GM12873 (cell line): ENCODE measurements at regions not wholly inside any gene's neighbourhood (a gene's known extent, or its start where the extent isn't known, plus 50 kb on each side); places are given as distances from the start of the nearest gene placed in this dataset.

ENCODE experiments used
- TF ChIP-seq, protein P1 (sequence below): IDR thresholded peaks from 2 replicates; pipeline ENCODE4 v1.5.1; 2012; ENCODE audit warnings: low read depth, mild to moderate bottlenecking, moderate library complexity, low read length, control low read depth; ENCODE audit not compliant: insufficient read depth; ENCODE audit errors: missing control alignments

DNA sequence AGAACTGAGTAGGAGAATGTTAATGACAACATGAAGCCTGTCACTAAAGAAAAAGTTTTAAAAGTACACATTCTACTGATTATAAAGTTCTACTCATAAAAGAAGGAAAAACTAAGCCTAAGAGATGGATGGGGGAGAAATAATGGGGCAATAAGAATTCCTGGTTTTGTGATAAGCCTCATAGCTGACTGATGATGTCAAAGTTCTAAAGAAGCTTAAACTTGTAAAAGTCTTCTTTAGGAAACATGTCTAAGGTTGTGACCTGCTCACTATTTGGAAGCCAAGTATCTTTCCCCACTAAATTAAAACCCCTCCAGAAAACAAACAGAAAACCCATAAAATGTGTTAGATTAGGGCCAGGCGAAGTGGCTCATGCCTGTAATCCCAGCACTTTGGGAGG lies 232.9 kb upstream of the GIMD1 start:
- TF ChIP-seq, protein P1, sequence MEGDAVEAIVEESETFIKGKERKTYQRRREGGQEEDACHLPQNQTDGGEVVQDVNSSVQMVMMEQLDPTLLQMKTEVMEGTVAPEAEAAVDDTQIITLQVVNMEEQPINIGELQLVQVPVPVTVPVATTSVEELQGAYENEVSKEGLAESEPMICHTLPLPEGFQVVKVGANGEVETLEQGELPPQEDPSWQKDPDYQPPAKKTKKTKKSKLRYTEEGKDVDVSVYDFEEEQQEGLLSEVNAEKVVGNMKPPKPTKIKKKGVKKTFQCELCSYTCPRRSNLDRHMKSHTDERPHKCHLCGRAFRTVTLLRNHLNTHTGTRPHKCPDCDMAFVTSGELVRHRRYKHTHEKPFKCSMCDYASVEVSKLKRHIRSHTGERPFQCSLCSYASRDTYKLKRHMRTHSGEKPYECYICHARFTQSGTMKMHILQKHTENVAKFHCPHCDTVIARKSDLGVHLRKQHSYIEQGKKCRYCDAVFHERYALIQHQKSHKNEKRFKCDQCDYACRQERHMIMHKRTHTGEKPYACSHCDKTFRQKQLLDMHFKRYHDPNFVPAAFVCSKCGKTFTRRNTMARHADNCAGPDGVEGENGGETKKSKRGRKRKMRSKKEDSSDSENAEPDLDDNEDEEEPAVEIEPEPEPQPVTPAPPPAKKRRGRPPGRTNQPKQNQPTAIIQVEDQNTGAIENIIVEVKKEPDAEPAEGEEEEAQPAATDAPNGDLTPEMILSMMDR: no peak

DNA sequence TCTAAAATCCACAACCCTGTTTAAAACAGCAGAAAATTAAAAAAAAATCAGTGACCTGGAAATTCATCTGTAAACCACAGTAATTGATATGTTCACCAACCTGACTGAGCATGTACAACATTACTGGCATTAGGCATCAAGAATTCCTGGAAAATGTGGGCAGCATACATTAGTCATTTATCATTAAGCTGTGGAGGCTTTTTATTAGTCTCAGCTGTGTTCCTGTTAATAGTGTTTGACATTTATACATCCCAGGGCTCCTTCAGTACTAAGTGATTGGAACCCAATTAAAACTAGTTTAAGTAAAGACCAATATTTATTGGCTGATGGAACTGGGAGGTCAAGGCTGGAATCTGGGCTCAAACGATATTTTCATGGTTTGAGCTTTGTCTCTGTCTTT lies 227.3 kb upstream of the GIMD1 start:
- TF ChIP-seq, protein P1: no peak

DNA sequence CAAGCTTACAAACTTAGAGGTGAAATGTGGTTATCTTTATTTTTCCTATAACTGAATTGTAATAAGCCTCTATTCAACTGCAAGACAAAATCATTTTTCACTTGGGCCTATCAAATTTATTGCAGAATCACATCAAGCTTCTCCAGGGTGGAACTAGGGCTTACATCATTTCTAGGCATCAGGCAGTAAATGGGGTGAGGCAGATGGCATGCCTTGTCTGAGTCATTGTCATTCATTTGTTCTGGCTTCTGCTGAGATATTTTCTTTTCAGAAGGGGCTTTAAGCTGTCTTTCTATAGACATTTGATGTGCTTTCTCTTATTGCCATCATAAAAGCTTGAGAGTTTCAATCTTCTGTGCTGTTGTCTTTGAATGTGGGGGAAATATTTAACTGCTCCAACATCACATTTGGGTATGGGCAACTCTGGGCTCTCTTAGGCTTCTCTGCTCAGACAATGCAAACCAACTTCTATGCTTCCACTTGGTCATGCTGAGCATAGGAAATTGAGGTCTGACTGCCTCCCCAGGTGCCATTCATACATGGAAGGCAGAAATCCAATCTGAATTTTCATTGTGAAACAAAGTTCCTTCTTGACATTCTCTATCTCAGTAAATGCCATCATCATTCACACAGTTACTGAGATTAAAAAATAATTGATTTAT lies 225.8 kb upstream of the GIMD1 start:
- TF ChIP-seq, protein P1: no peak

DNA sequence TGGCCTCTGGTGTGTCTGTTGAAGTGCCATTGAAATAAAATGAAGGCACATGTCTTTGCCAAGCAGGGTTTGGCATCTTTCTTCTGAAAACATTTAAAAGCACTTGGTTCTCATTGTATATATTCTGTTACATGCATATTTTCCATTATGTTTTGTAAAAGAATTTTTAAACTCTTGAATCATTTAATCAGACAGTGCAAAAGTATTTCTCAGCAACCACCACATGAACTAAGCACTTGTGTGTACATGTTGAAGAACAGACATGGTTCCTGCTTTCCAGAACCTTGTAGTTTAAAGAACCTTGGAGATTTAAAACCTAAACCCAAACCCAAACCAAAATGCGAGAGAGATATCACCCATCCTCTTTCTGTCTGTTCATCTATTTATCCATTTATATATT lies 220.3 kb upstream of the GIMD1 start:
- TF ChIP-seq, protein P1: no peak

DNA sequence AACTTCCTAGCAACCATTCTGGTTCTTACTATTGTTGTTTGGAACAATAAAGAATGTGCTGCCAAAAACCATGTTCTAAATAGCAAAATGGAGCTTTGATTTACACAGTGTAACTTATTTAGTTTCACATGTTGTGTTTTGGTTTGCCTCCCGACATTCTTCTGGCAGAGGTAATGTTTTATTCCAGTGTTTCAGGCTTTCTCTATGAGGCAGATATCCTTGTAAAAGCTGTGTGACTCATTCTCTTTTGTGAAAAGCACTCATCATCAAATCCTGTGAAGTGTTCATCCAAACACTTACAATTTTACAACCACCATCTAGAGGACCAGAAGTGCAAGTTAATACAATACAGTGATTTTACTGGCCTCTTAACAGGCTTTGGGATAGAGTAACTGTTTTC lies 219.0 kb upstream of the GIMD1 start:
- TF ChIP-seq, protein P1: no peak

DNA sequence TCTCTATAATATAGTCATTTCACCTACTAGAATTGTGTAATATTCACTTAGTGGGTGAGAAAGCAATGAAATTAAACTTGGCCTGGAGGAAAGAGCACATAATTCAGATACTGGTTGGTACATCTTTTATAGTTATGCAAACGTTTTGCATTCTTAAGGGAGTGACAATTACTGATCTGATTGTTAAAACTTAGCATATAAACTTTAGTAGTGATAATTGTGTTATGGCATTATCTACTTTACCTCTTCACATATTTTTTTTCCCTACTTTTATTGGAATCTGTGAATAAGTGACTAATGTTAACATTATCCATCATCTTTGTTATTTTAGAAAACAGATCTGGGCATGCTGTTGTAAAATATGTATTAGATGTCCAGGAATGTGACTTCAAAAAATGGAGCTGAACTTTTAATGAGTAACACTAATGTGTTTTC lies 217.4 kb upstream of the GIMD1 start:
- TF ChIP-seq, protein P1: no peak

DNA sequence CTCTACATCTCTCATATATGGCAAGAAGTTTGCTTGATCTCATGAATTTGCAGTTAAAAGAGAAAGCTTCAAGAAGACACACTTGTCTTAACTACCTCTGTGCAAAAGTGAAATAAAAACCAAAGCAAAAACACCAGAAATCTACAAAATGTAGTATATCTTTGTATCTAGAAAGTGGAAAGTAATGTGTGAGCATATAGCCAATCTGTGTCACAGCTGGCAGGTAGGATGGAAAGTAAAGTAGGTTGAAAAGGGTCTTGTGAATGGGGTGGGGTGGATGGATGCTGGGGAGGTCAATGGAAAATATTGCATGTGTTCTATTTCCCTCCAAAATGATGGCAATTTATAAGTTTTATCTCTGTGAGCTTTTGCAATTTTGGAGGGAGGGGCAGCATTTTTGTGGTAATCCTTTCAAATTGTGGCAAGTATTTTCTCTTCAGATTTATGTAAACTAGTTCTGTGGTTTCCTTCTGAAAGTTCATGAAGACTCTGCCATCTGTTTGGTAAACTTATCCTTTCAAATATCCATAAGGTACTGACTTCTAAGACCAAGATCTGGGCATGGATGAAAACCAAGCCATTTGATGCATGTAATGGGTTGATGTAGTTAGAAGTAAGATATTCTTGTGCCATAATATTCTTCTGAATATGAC lies 215.9 kb upstream of the GIMD1 start:
- TF ChIP-seq, protein P1: no peak
